ES-I3 (cell line): ENCODE measurements at regions not wholly inside any gene's neighbourhood (a gene's known extent, or its start where the extent isn't known, plus 50 kb on each side); places are given as distances from the start of the nearest gene placed in this dataset.

Source experiments
- H3K36me3 ChIP-seq: 2 replicates; pipeline ENCODE4 v1.6.1; 2013; ENCODE audit warnings: mild to moderate bottlenecking, low read length, control low read depth, moderate library complexity; ENCODE audit not compliant: insufficient read depth
- H3K4me1 ChIP-seq: 2 replicates; pipeline ENCODE4 v1.6.1; 2013; ENCODE audit warnings: mild to moderate bottlenecking, control low read depth, low read length; ENCODE audit not compliant: insufficient read depth
- H3K9ac ChIP-seq: 2 replicates; pipeline ENCODE4 v1.6.1; 2013; ENCODE audit warnings: low read depth, mild to moderate bottlenecking, low read length, moderate library complexity
- H3K9me3 ChIP-seq: 2 replicates; pipeline ENCODE4 v1.6.1; 2013; ENCODE audit warnings: mild to moderate bottlenecking, low read length, moderate library complexity; ENCODE audit not compliant: control insufficient read depth, insufficient read depth

GRCh38 chr4:24137671-24138601 lies 248.1 kb upstream of the PPARGC1A start:
- H3K9ac ChIP-seq, result no peak overlapping the region
- H3K4me1 ChIP-seq, result peaks cover 9% of the 10 kb centered on the region
- no peaks in the 10 kb centered on the region for H3K36me3 ChIP-seq
- no peaks in the 10 kb centered on the region for H3K9me3 ChIP-seq

- no peaks in the 10 kb centered on the region for H3K36me3 ChIP-seq
- H3K9me3 ChIP-seq, result no peaks in the 10 kb centered on the region
- H3K4me1 ChIP-seq, result no peaks in the 10 kb centered on the region
- H3K9ac ChIP-seq, result no peak overlapping the region
Observed at GRCh38 chr4:24131954-24132673, 242.3 kb upstream of the PPARGC1A start.

GRCh38 chr4:24130637-24131036 lies 240.8 kb upstream of the PPARGC1A start:
- no peaks in the 10 kb centered on the region for H3K4me1 ChIP-seq
- H3K9ac ChIP-seq, result no peak overlapping the region
- H3K36me3 ChIP-seq, result no peaks in the 10 kb centered on the region
- H3K9me3 ChIP-seq, result no peaks in the 10 kb centered on the region

- no peaks in the 10 kb centered on the region for H3K36me3 ChIP-seq
- H3K4me1 ChIP-seq, result peaks cover 3% of the 10 kb centered on the region
- H3K9ac ChIP-seq, result no peak overlapping the region
- no peaks in the 10 kb centered on the region for H3K9me3 ChIP-seq
Observed at GRCh38 chr4:24126776-24127175, 236.9 kb upstream of the PPARGC1A start.

- no peaks in the 10 kb centered on the region; the same call in 1 of the 2 replicates for H3K36me3 ChIP-seq
- H3K9me3 ChIP-seq, result no peaks in the 10 kb centered on the region
- peaks cover 9% of the 10 kb centered on the region for H3K4me1 ChIP-seq
- no peak overlapping the region for H3K9ac ChIP-seq
Observed at GRCh38 chr4:24121395-24122175, 231.7 kb upstream of the PPARGC1A start.

- Histone ChIP-seq H3K36me3 (no peaks in the 10 kb centered on the region; the same call in 1 of the 2 replicates), H3K9me3 (no peaks in the 10 kb centered on the region), H3K9ac (no peak overlapping the region), H3K4me1 (peaks cover 9% of the 10 kb centered on the region)
Observed at GRCh38 chr4:24117975-24118374, 228.1 kb upstream of the PPARGC1A start.

- Histone ChIP-seq H3K36me3 (no peaks in the 10 kb centered on the region; the same call in 1 of the 2 replicates), H3K9me3 (no peaks in the 10 kb centered on the region), H3K4me1 (peaks cover 4% of the 10 kb centered on the region; the same call in 1 of the 2 replicates), H3K9ac (no peak overlapping the region)
Observed at GRCh38 chr4:24116107-24116506, 226.3 kb upstream of the PPARGC1A start.

GRCh38 chr4:24114919-24115500 lies 225.2 kb upstream of the PPARGC1A start:
- Histone ChIP-seq H3K9me3 (no peaks in the 10 kb centered on the region), H3K36me3 (no peaks in the 10 kb centered on the region; the same call in 1 of the 2 replicates), H3K9ac (no peak overlapping the region), H3K4me1 (peaks cover 4% of the 10 kb centered on the region; the same call in 1 of the 2 replicates)

GRCh38 chr4:24114444-24114843 lies 224.6 kb upstream of the PPARGC1A start:
- Histone ChIP-seq H3K36me3 (no peaks in the 10 kb centered on the region), H3K4me1 (peaks cover 4% of the 10 kb centered on the region; the same call in 1 of the 2 replicates), H3K9me3 (no peaks in the 10 kb centered on the region), H3K9ac (no peak overlapping the region)

- no peaks in the 10 kb centered on the region for H3K9me3 ChIP-seq
- H3K9ac ChIP-seq, result no peak overlapping the region
- H3K36me3 ChIP-seq, result no peaks in the 10 kb centered on the region
- no peaks in the 10 kb centered on the region for H3K4me1 ChIP-seq
Observed at GRCh38 chr4:24112466-24112865, 222.6 kb upstream of the PPARGC1A start.

- Histone ChIP-seq H3K9ac (no peak overlapping the region), H3K9me3 (no peaks in the 10 kb centered on the region), H3K36me3 (no peaks in the 10 kb centered on the region), H3K4me1 (peaks cover 3% of the 10 kb centered on the region; the same call in 1 of the 2 replicates)
Observed at GRCh38 chr4:24108567-24108966, 218.7 kb upstream of the PPARGC1A start.

GRCh38 chr4:24105327-24106038 lies 215.6 kb upstream of the PPARGC1A start:
- H3K36me3 ChIP-seq, result no peaks in the 10 kb centered on the region
- peaks cover 3% of the 10 kb centered on the region; the same call in 1 of the 2 replicates for H3K4me1 ChIP-seq
- no peaks in the 10 kb centered on the region for H3K9me3 ChIP-seq
- no peak overlapping the region for H3K9ac ChIP-seq

- Histone ChIP-seq H3K36me3 (no peaks in the 10 kb centered on the region), H3K9me3 (no peaks in the 10 kb centered on the region), H3K4me1 (peaks cover 3% of the 10 kb centered on the region; the same call in 1 of the 2 replicates), H3K9ac (no peak overlapping the region)
Observed at GRCh38 chr4:24104158-24104565, 214.3 kb upstream of the PPARGC1A start.
